H9 (cell line): ENCODE measurements at regions not wholly inside any gene's neighbourhood (a gene's known extent, or its start where the extent isn't known, plus 50 kb on each side); places are given as distances from the start of the nearest gene placed in this dataset.

ENCODE experiments used
- DNase-seq: peaks from one replicate; pipeline ENCODE4 v3.0.0-alpha.2; 2017
- H2AFZ ChIP-seq: one replicate; pipeline ENCODE4 v1.6.1; 2013; ENCODE audit warnings: mild to moderate bottlenecking, low read length, control low read depth, moderate library complexity
- H2AK5ac ChIP-seq: 2 replicates; pipeline ENCODE4 v1.6.1; 2013; ENCODE audit warnings: low read length, control low read depth, mixed read lengths; ENCODE audit not compliant: insufficient read length
- H2BK120ac ChIP-seq: one replicate; pipeline ENCODE4 v1.6.1; 2013; ENCODE audit warnings: low read depth, mild to moderate bottlenecking, low read length, control low read depth, inconsistent platforms; ENCODE audit not compliant: poor library complexity, severe bottlenecking
- H2BK12ac ChIP-seq: 2 replicates; pipeline ENCODE4 v1.6.1; 2013; ENCODE audit warnings: low read length, control low read depth, mixed read lengths, low read depth; ENCODE audit not compliant: insufficient read length
- H2BK15ac ChIP-seq: 2 replicates; pipeline ENCODE4 v1.6.1; 2013; ENCODE audit warnings: low read depth, low read length, control low read depth
- H2BK20ac ChIP-seq: one replicate; pipeline ENCODE4 v1.6.1; 2013; ENCODE audit warnings: low read depth, mild to moderate bottlenecking, low read length, control low read depth, inconsistent platforms; ENCODE audit not compliant: poor library complexity, severe bottlenecking
- H2BK5ac ChIP-seq: 2 replicates; pipeline ENCODE4 v1.6.1; 2013; ENCODE audit warnings: low read length, control low read depth, mixed read lengths; ENCODE audit not compliant: insufficient read length
- H3K14ac ChIP-seq: 2 replicates; pipeline ENCODE4 v1.6.1; 2013; ENCODE audit warnings: low read length, control low read depth; ENCODE audit not compliant: insufficient read depth
- H3K18ac ChIP-seq: 2 replicates; pipeline ENCODE4 v1.6.1; 2013; ENCODE audit warnings: low read depth, mild to moderate bottlenecking, mixed read lengths, low read length, control low read depth; ENCODE audit not compliant: insufficient read length
- H3K23ac ChIP-seq: 2 replicates; pipeline ENCODE4 v1.6.1; 2013; ENCODE audit warnings: low read length, control low read depth, mixed read lengths, low read depth; ENCODE audit not compliant: insufficient read length
- H3K23me2 ChIP-seq: 2 replicates; pipeline ENCODE4 v1.6.1; 2013; ENCODE audit warnings: low read depth, mild to moderate bottlenecking, mixed read lengths, low read length, control low read depth; ENCODE audit not compliant: insufficient read length, poor library complexity, severe bottlenecking
- H3K27ac ChIP-seq: 2 replicates; pipeline ENCODE4 v1.5.1; 2013; ENCODE audit warnings: low read length, control low read depth, mixed read lengths, low read depth; ENCODE audit not compliant: insufficient read length
- H3K27me3 ChIP-seq: 2 replicates; pipeline ENCODE4 v1.6.1; 2013; ENCODE audit warnings: low read length, control low read depth, inconsistent platforms; ENCODE audit not compliant: insufficient read depth
- H3K4ac ChIP-seq: 2 replicates; pipeline ENCODE4 v1.6.1; 2013; ENCODE audit warnings: low read depth, mild to moderate bottlenecking, control low read depth, inconsistent platforms, low read length, moderate library complexity
- H3K4me1 ChIP-seq: 2 replicates; pipeline ENCODE4 v1.6.1; 2013; ENCODE audit warnings: low read length, control low read depth, inconsistent platforms; ENCODE audit not compliant: insufficient read depth
- H3K4me2 ChIP-seq: 2 replicates; pipeline ENCODE4 v1.6.1; 2013; ENCODE audit warnings: low read length, control low read depth, mixed read lengths; ENCODE audit not compliant: insufficient read length, insufficient read depth
- H3K56ac ChIP-seq: 2 replicates; pipeline ENCODE4 v1.6.1; 2013; ENCODE audit warnings: low read depth, mild to moderate bottlenecking, mixed read lengths, low read length, control low read depth; ENCODE audit not compliant: insufficient read length
- H3K79me1 ChIP-seq: 2 replicates; pipeline ENCODE4 v1.6.1; 2013; ENCODE audit warnings: low read depth, mild to moderate bottlenecking, moderate library complexity, low read length, control low read depth, inconsistent platforms; ENCODE audit not compliant: insufficient read depth, poor library complexity, severe bottlenecking
- H3K79me2 ChIP-seq: 2 replicates; pipeline ENCODE4 v1.6.1; 2013; ENCODE audit warnings: low read length, control low read depth, inconsistent platforms; ENCODE audit not compliant: insufficient read depth
- H3K9ac ChIP-seq: 2 replicates; pipeline ENCODE4 v1.6.1; 2013; ENCODE audit warnings: low read length, control low read depth, mixed read lengths; ENCODE audit not compliant: insufficient read length; ENCODE audit errors: extremely low read depth
- H3K9me3 ChIP-seq: one replicate; pipeline ENCODE4 v1.6.1; 2013; ENCODE audit warnings: low read depth, low read length, inconsistent platforms; ENCODE audit not compliant: control insufficient read depth
- H3T11ph ChIP-seq: one replicate; pipeline ENCODE4 v1.6.1; 2013; ENCODE audit warnings: mild to moderate bottlenecking, low read length, control low read depth, inconsistent platforms
- H4K20me1 ChIP-seq: one replicate; pipeline ENCODE4 v1.6.1; 2013; ENCODE audit not compliant: control insufficient read depth, insufficient read length, insufficient read depth
- H4K5ac ChIP-seq: 2 replicates; pipeline ENCODE4 v1.6.1; 2013; ENCODE audit warnings: low read depth, mild to moderate bottlenecking, mixed read lengths, low read length, control low read depth; ENCODE audit not compliant: insufficient read length
- H4K8ac ChIP-seq: replicated peaks from 2 replicates; pipeline ENCODE4 v1.6.1; 2013; ENCODE audit warnings: low read length, control low read depth, mixed read lengths, low read depth; ENCODE audit not compliant: insufficient read length
- H4K91ac ChIP-seq: 2 replicates; pipeline ENCODE4 v1.6.1; 2013; ENCODE audit warnings: low read depth, mild to moderate bottlenecking, moderate library complexity, mixed read lengths, low read length, control low read depth; ENCODE audit not compliant: insufficient read length
- H3K27ac Mint-ChIP-seq, 3 experiments: 2 replicates in 2 of 3; 3 replicates in 1 of 3; pipeline ENCODE4 v1.8.0; 2020 to 2021; ENCODE audit warnings: mixed read lengths in 3 of 3, mild to moderate bottlenecking in 1 of 3, moderate library complexity in 1 of 3
- H3K27me3 Mint-ChIP-seq: 2 replicates; pipeline ENCODE4 v1.8.0; 2021; ENCODE audit warnings: low read depth, mild to moderate bottlenecking, moderate library complexity, mixed read lengths
- H3K36me3 Mint-ChIP-seq, 3 experiments: 2 replicates in 2 of 3; 3 replicates in 1 of 3; pipeline ENCODE4 v1.8.0; 2020 to 2021; ENCODE audit warnings: low read depth in 3 of 3, mixed read lengths in 3 of 3; ENCODE audit not compliant: insufficient read depth in 1 of 3
- H3K4me1 Mint-ChIP-seq, 2 experiments: 2 replicates each; pipeline ENCODE4 v1.8.0; 2020; ENCODE audit warnings: mixed read lengths in 2 of 2
- H3K4me3 Mint-ChIP-seq, 2 experiments: 2 replicates in 1 of 2; 3 replicates in 1 of 2; pipeline ENCODE4 v1.8.0; 2020 to 2021; ENCODE audit warnings: mild to moderate bottlenecking in 2 of 2, mixed read lengths in 2 of 2, moderate library complexity in 1 of 2
- H3K9me3 Mint-ChIP-seq, 2 experiments: 2 replicates in 1 of 2; 3 replicates in 1 of 2; pipeline ENCODE4 v1.8.0; 2020; ENCODE audit warnings: mild to moderate bottlenecking in 2 of 2, mixed read lengths in 2 of 2, moderate library complexity in 1 of 2
- CTCF ChIP-seq: fragments of 200-600 bp; sonication (generic); conservative IDR thresholded peaks from 3 replicates; pipeline ENCODE4 v1.8.0; 2021; ENCODE audit warnings: antibody characterized with exemption, mild to moderate bottlenecking
- WGBS: extraction: QIAGEN DNeasy Blood & Tissue Kit; methylation state at CpG from one replicate; pipeline ENCODE4 v1.1.7; 2013; ENCODE audit warnings: missing lambda C conversion rate, low lambda C conversion rate, mixed read lengths; ENCODE audit not compliant: insufficient read length; ENCODE audit errors: extremely low coverage; 5-methylcytosine and 5-hydroxymethylcytosine counted together

- TF ChIP-seq CTCF, result no peak
- Histone ChIP-seq H3K79me1 (no peaks in the 10 kb centered on the region), H3K18ac (no peak overlapping the region), H4K8ac (no peak overlapping the region), H3K4ac (no peak overlapping the region), H2AK5ac (no peak overlapping the region), H2BK20ac (no peak overlapping the region), H4K91ac (no peak overlapping the region), H2BK15ac (no peak overlapping the region), H4K5ac (no peak overlapping the region), H3K27me3 (no peaks in the 10 kb centered on the region), H3T11ph (no peak overlapping the region), H2BK12ac (no peak overlapping the region), H3K56ac (no peak overlapping the region), H2AFZ (no peak overlapping the region), H3K4me1 (peaks cover 3% of the 10 kb centered on the region; the same call in 1 of the 2 replicates), H3K79me2 (no peaks in the 10 kb centered on the region), H3K27ac (no peak overlapping the region), H4K20me1 (no peaks in the 10 kb centered on the region), H2BK120ac (no peak overlapping the region), H3K23me2 (peaks cover 7% of the 10 kb centered on the region), H3K4me2 (no peak overlapping the region), H3K23ac (no peak overlapping the region), H3K14ac (no peak overlapping the region), H3K9ac (no peak overlapping the region), H2BK5ac (no peak overlapping the region), H3K9me3 (peaks cover 10% of the 10 kb centered on the region)
- Mint-ChIP-seq H3K36me3 (peaks cover 20 to 33% (median 27%) of the 10 kb centered on the region in 3 experiments), H3K4me3 (no peak overlapping the region), H3K27ac (no peak overlapping the region), H3K4me1 (peaks cover 33 to 40% of the 10 kb centered on the region in 2 experiments), H3K27me3 (no peaks in the 10 kb centered on the region; the same call in 1 of the 2 replicates), H3K9me3 (peaks cover 17 to 35% of the 10 kb centered on the region in 2 experiments)
- no CpG with 5 or more reads among the region's 4 CpGs for WGBS
- no peak for DNase-seq
Measured at GRCh38 chr4:123503698-123504363, 107.2 kb downstream of the SPRY1 start.
